GM12891 (cell line): ENCODE measurements at regions not wholly inside any gene's neighbourhood (a gene's known extent, or its start where the extent isn't known, plus 50 kb on each side); places are given as distances from the start of the nearest gene placed in this dataset.
"Not testable (repeated sequence)": the region's sequence is repeated elsewhere in the genome, so short reads cannot be mapped to it uniquely, and the experiment has no call there.

Experiments used
- DNase-seq: peaks from one replicate; pipeline ENCODE4 v3.0.0; 2011; ENCODE audit warnings: low spot score; ENCODE audit not compliant: insufficient read length
- FAIRE-seq: peaks from 2 replicates; lab custom pipeline; 2011; peaks lifted over from hg19 to GRCh38; lab: Jason Lieb, UNC
- PAX5 ChIP-seq: IDR thresholded peaks from 2 replicates; pipeline ENCODE4 v1.6.1; 2011; ENCODE audit warnings: low read length, moderate library complexity, mild to moderate bottlenecking; ENCODE audit not compliant: insufficient read depth, severe bottlenecking
- POLR2A ChIP-seq: IDR thresholded peaks from 2 replicates; pipeline ENCODE4 v1.6.1; 2011; ENCODE audit warnings: low read depth, low read length, control low read depth
- POLR2AphosphoS5 ChIP-seq: IDR thresholded peaks from 2 replicates; pipeline ENCODE4 v1.6.1; 2011; ENCODE audit warnings: low read depth, low read length, control low read depth
- POU2F2 ChIP-seq: IDR thresholded peaks from 2 replicates; pipeline ENCODE4 v1.6.1; 2011; ENCODE audit warnings: low read depth, mild to moderate bottlenecking, control low read depth, low read length, moderate library complexity
- SPI1 ChIP-seq: IDR thresholded peaks from 2 replicates; pipeline ENCODE4 v1.6.1; 2011; ENCODE audit warnings: low read depth, low read length, control low read depth
- TAF1 ChIP-seq: IDR thresholded peaks from 2 replicates; pipeline ENCODE4 v1.6.1; 2011; ENCODE audit warnings: low read depth, low read length, control low read depth

GRCh38 chr12:127599436-127599835 is 667.5 kb upstream of the TMEM132C start:
- TF ChIP-seq POLR2A: no peak
- DNase-seq (no peak), FAIRE-seq (no peak)

- no peak for TF ChIP-seq PAX5
- TF ChIP-seq POLR2A: no peak
- TF ChIP-seq POU2F2: no peak
- no peak for TF ChIP-seq POLR2AphosphoS5
- no peak for TF ChIP-seq SPI1
- TF ChIP-seq TAF1: no peak
- no peak for FAIRE-seq
- DNase-seq: no peak
These were observed 666.8 kb upstream of the TMEM132C start for GRCh38 chr12:127600211-127600610.

GRCh38 chr12:127606476-127607015 is 660.4 kb upstream of the TMEM132C start:
- TF ChIP-seq POLR2A (no peak), TAF1 (no peak)
- no peak for DNase-seq
- FAIRE-seq: no peak

- DNase-seq (no peak), FAIRE-seq (no peak)
- no peak for TF ChIP-seq TAF1
These were observed 659.7 kb upstream of the TMEM132C start for GRCh38 chr12:127607146-127607725.

GRCh38 chr12:127608359-127608758 is 658.6 kb upstream of the TMEM132C start:
- not testable (repeated sequence) for DNase-seq, FAIRE-seq

GRCh38 chr12:127613056-127613455 is 653.9 kb upstream of the TMEM132C start:
- no peak for FAIRE-seq
- DNase-seq: no peak
- TF ChIP-seq POLR2A: no peak
- TF ChIP-seq PAX5: no peak

- TF ChIP-seq POLR2AphosphoS5 (no peak), TAF1 (no peak), POLR2A (no peak), SPI1 (no peak), POU2F2 (no peak), PAX5 (no peak)
- DNase-seq (no peak), FAIRE-seq (no peak)
These were observed 646.9 kb upstream of the TMEM132C start for GRCh38 chr12:127619869-127620734.

GRCh38 chr12:127620735-127621355 is 646.1 kb upstream of the TMEM132C start:
- TF ChIP-seq POLR2A (no peak), PAX5 (no peak), POLR2AphosphoS5 (no peak), TAF1 (no peak), SPI1 (no peak), POU2F2 (no peak)
- FAIRE-seq (no peak), DNase-seq (no peak)

GRCh38 chr12:127621366-127621765 is 645.6 kb upstream of the TMEM132C start:
- no peak for TF ChIP-seq POU2F2
- TF ChIP-seq TAF1: no peak
- TF ChIP-seq POLR2A: no peak
- TF ChIP-seq SPI1: no peak
- DNase-seq (no peak), FAIRE-seq (no peak)

- FAIRE-seq: no peak
- DNase-seq: no peak
- TF ChIP-seq POLR2A: no peak
These were observed 643.6 kb upstream of the TMEM132C start for GRCh38 chr12:127623362-127623761.

- FAIRE-seq (no peak), DNase-seq (no peak)
- no peak for TF ChIP-seq PAX5
- no peak for TF ChIP-seq POLR2AphosphoS5
- no peak for TF ChIP-seq POU2F2
- no peak for TF ChIP-seq TAF1
- no peak for TF ChIP-seq SPI1
- no peak for TF ChIP-seq POLR2A
These were observed 641.7 kb upstream of the TMEM132C start for GRCh38 chr12:127625176-127625771.
